ENCODE measurements at regions not wholly inside any gene's neighbourhood (a gene's known extent, or its start where the extent isn't known, plus 50 kb on each side); places are given as distances from the start of the nearest gene placed in this dataset.

- TF ChIP-seq, protein P1, sequence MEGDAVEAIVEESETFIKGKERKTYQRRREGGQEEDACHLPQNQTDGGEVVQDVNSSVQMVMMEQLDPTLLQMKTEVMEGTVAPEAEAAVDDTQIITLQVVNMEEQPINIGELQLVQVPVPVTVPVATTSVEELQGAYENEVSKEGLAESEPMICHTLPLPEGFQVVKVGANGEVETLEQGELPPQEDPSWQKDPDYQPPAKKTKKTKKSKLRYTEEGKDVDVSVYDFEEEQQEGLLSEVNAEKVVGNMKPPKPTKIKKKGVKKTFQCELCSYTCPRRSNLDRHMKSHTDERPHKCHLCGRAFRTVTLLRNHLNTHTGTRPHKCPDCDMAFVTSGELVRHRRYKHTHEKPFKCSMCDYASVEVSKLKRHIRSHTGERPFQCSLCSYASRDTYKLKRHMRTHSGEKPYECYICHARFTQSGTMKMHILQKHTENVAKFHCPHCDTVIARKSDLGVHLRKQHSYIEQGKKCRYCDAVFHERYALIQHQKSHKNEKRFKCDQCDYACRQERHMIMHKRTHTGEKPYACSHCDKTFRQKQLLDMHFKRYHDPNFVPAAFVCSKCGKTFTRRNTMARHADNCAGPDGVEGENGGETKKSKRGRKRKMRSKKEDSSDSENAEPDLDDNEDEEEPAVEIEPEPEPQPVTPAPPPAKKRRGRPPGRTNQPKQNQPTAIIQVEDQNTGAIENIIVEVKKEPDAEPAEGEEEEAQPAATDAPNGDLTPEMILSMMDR (IDR thresholded peaks at IDR 0.05), result no peak
- no peak overlapping the region for H3K4me3 Mint-ChIP-seq (ENCODE audit: unreplicated experiment)
- peaks cover 16% of the 10 kb centered on the region for H3K9me3 Mint-ChIP-seq (ENCODE audit: unreplicated experiment)
- H3K27me3 Mint-ChIP-seq (ENCODE audit: unreplicated experiment), result no peaks in the 10 kb centered on the region
- no peak overlapping the region for H3K27ac Mint-ChIP-seq (ENCODE audit: unreplicated experiment)
- DNase-seq (ENCODE audit: extremely low spot score, unreplicated experiment), result no peak
- H3K4me1 Mint-ChIP-seq (ENCODE audit: unreplicated experiment), result no peaks in the 10 kb centered on the region
- H3K36me3 Mint-ChIP-seq (ENCODE audit: unreplicated experiment), result no peaks in the 10 kb centered on the region
Measured at GRCh38 chr4:179095585-179096221, 1653.5 kb upstream of the AGA start.

DNA sequence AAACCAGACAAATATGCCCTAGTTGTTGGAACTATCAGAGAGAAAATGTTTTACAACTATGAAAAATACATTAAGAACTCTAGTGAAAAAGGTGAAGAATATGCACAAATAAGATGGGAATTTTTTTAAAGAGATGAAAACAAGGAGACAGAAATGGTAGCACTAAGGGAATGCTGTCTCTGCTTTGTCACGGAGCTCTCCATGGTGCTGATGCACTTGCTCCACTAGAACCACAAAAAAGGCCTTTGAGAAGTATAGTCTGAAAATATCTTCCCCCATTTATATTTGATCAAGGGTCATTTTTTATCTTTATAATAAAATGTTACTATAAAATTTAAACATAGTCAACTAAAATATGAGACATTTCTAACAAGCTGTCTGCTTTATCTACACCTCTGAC lies 1655.5 kb upstream of the AGA start:
- peaks cover 10% of the 10 kb centered on the region for H3K9me3 Mint-ChIP-seq (ENCODE audit: unreplicated experiment)
- DNase-seq (ENCODE audit: extremely low spot score, unreplicated experiment), result no peak
- TF ChIP-seq, protein P1 (IDR thresholded peaks at IDR 0.05), result no peak

DNA sequence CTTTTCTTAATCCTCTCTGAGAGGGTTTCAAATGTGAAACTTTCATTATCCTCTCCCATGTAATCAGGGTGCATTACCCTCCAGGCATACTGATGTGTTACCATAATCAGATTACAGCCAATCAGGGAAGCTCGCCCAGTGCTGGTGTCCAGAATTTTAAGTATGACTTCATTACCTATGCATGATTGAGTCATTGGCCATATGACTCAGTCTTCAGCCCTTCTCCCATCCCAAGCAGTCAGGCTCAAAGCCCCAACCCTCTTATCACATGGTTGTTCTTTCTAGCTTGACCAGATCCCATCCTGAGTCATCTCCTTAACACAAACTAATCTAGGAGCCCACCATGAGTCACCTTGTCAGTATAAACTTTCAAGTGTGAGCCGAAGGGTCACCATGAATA lies 1668.1 kb upstream of the AGA start:
- no peak overlapping the region for H3K4me3 Mint-ChIP-seq (ENCODE audit: unreplicated experiment)
- H3K27me3 Mint-ChIP-seq (ENCODE audit: unreplicated experiment), result no peaks in the 10 kb centered on the region
- no peaks in the 10 kb centered on the region for H3K36me3 Mint-ChIP-seq (ENCODE audit: unreplicated experiment)
- H3K27ac Mint-ChIP-seq (ENCODE audit: unreplicated experiment), result no peak overlapping the region
- peaks cover 20% of the 10 kb centered on the region for H3K9me3 Mint-ChIP-seq (ENCODE audit: unreplicated experiment)
- DNase-seq (ENCODE audit: extremely low spot score, unreplicated experiment), result no peak
- TF ChIP-seq, protein P1 (IDR thresholded peaks at IDR 0.05), result no peak
- H3K4me1 Mint-ChIP-seq (ENCODE audit: unreplicated experiment), result no peaks in the 10 kb centered on the region

More for the DNA sequence above, 1655.5 kb upstream of the AGA start:
- H3K36me3 Mint-ChIP-seq (ENCODE audit: unreplicated experiment), result no peaks in the 10 kb centered on the region
- H3K27ac Mint-ChIP-seq (ENCODE audit: unreplicated experiment), result no peak overlapping the region
- H3K27me3 Mint-ChIP-seq (ENCODE audit: unreplicated experiment), result no peaks in the 10 kb centered on the region
- no peaks in the 10 kb centered on the region for H3K4me1 Mint-ChIP-seq (ENCODE audit: unreplicated experiment)
- H3K4me3 Mint-ChIP-seq (ENCODE audit: unreplicated experiment), result no peak overlapping the region

DNA sequence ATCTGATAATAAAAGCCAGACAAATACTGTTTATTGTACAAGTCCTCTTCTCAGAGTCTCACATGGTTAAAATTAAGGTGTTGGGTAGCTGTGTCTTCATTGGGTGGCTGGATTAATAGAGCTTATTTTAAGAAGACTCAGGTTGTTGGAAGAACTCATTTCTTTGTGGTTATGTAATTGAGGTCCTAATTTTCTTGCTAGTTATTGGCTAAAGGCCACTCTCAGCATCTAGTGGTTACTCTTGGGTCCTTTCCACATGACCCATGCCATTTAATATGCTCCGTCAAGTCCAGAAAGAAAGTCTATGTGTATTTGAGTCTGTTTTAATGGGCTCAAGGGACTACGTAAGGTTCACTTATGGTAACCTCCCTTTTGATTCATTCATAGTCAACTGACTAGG lies 1668.6 kb upstream of the AGA start:
- Mint-ChIP-seq H3K27ac (ENCODE audit: unreplicated experiment) (no peak overlapping the region), H3K36me3 (ENCODE audit: unreplicated experiment) (no peaks in the 10 kb centered on the region), H3K9me3 (ENCODE audit: unreplicated experiment) (peaks cover 20% of the 10 kb centered on the region), H3K27me3 (ENCODE audit: unreplicated experiment) (no peaks in the 10 kb centered on the region), H3K4me3 (ENCODE audit: unreplicated experiment) (no peak overlapping the region), H3K4me1 (ENCODE audit: unreplicated experiment) (no peaks in the 10 kb centered on the region)
- TF ChIP-seq, protein P1 (IDR thresholded peaks at IDR 0.05), result no peak
- DNase-seq (ENCODE audit: extremely low spot score, unreplicated experiment), result no peak

DNA sequence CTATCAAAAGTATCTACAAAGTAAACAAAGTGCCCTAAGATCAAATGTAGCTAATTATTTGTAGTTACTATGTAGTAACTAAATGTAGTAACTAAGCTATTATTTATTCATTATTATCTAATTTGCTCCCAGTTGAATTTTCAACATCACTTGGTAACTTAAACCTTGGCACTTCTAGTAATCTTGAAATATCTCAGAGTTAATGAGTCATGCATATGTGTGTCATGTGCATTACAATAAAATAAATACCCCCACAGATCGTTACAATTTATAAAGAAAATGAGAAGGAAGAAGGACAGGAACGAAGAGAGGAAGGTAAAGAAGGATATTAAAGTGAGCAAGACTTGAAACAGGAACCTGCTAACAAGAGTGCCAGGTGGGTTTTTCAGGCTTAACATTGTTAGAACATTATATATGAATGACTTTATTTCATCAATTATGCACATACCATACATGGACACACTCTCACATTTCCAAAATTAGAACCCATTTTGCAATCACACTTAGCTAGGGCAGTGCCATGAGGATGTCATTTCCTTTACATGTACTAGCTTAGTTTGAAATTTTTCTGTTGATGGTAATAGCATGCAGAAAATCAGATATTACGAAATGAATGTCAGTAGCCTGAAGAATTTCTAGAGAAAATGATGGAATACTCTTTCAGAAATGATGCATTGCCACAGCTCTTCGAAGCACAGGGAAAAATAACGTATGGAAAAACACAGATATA lies 1670.4 kb upstream of the AGA start:
- TF ChIP-seq, protein P1 (IDR thresholded peaks at IDR 0.05), result no peak
- no peak for DNase-seq (ENCODE audit: extremely low spot score, unreplicated experiment)
- Mint-ChIP-seq H3K27me3 (ENCODE audit: unreplicated experiment) (peaks cover 3% of the 10 kb centered on the region), H3K36me3 (ENCODE audit: unreplicated experiment) (no peaks in the 10 kb centered on the region), H3K4me3 (ENCODE audit: unreplicated experiment) (no peak overlapping the region), H3K4me1 (ENCODE audit: unreplicated experiment) (no peaks in the 10 kb centered on the region), H3K27ac (ENCODE audit: unreplicated experiment) (no peak overlapping the region), H3K9me3 (ENCODE audit: unreplicated experiment) (peaks cover 20% of the 10 kb centered on the region)

Data from osteocyte (in vitro differentiated cells).